DND-41 (cell line): ENCODE measurements at regions not wholly inside any gene's neighbourhood (a gene's known extent, or its start where the extent isn't known, plus 50 kb on each side); places are given as distances from the start of the nearest gene placed in this dataset.

ENCODE experiments used
- ATAC-seq: fragments of 200-7000 bp; cut with Tn5 transposase; 3 replicates; pipeline ENCODE4 v1.9.1; 2021; ENCODE audit warnings: low read depth; ENCODE audit not compliant: insufficient read depth
- DNase-seq: peaks from one replicate; pipeline ENCODE4 v3.0.0-alpha.2; 2020
- H2AFZ ChIP-seq: 2 replicates; pipeline ENCODE4 v1.6.0; 2012; ENCODE audit warnings: low read depth, low read length
- H3K27ac ChIP-seq: 2 replicates; pipeline ENCODE4 v1.5.1; 2012; ENCODE audit warnings: low read length, inconsistent platforms
- H3K27me3 ChIP-seq: fragments of 200-600 bp; sonication (generic); 2 replicates; pipeline ENCODE4 v1.6.0; 2012; ENCODE audit warnings: low read length, mild to moderate bottlenecking, inconsistent platforms; ENCODE audit not compliant: insufficient read depth, poor library complexity
- H3K36me3 ChIP-seq: 2 replicates; pipeline ENCODE4 v1.5.1; 2012; ENCODE audit warnings: low read length, inconsistent platforms; ENCODE audit not compliant: insufficient read depth
- H3K4me1 ChIP-seq: 2 replicates; pipeline ENCODE4 v1.5.1; 2012; ENCODE audit warnings: mild to moderate bottlenecking, low read length; ENCODE audit not compliant: insufficient read depth
- H3K4me2 ChIP-seq: 2 replicates; pipeline ENCODE4 v1.6.0; 2012; ENCODE audit warnings: mild to moderate bottlenecking, moderate library complexity, low read length, inconsistent platforms; ENCODE audit not compliant: insufficient read depth
- H3K4me3 ChIP-seq, 2 experiments: fragments of 200-600 bp in 1 of 2; shearing (Covaris generic) in 1 of 2; 2 replicates each; pipeline ENCODE4 v1.5.1; 2012 to 2016; ENCODE audit warnings: inconsistent platforms in 2 of 2, low read length in 2 of 2, mild to moderate bottlenecking in 2 of 2, low read depth in 1 of 2, moderate library complexity in 1 of 2
- H3K79me2 ChIP-seq: 2 replicates; pipeline ENCODE4 v1.6.0; 2012; ENCODE audit warnings: low read length, inconsistent platforms; ENCODE audit not compliant: insufficient read depth
- H3K9ac ChIP-seq: 2 replicates; pipeline ENCODE4 v1.6.0; 2012; ENCODE audit warnings: low read depth, mild to moderate bottlenecking, inconsistent platforms, low read length, moderate library complexity
- H3K9me3 ChIP-seq: 2 replicates; pipeline ENCODE4 v1.5.1; 2012; ENCODE audit warnings: low read length, moderate library complexity, mild to moderate bottlenecking, inconsistent platforms; ENCODE audit not compliant: insufficient read depth, severe bottlenecking
- H4K20me1 ChIP-seq: 2 replicates; pipeline ENCODE4 v1.6.0; 2012; ENCODE audit warnings: low read length; ENCODE audit not compliant: insufficient read depth
- CTCF ChIP-seq: IDR thresholded peaks from 2 replicates; pipeline ENCODE4 v1.5.1; 2012; ENCODE audit warnings: borderline replicate concordance, low read length, moderate library complexity, mild to moderate bottlenecking; ENCODE audit not compliant: poor library complexity, severe bottlenecking; ENCODE audit errors: extremely low read depth
- EZH2 ChIP-seq: IDR thresholded peaks from 3 replicates; pipeline ENCODE4 v1.6.1; 2012; ENCODE audit warnings: borderline replicate concordance, low read depth, mild to moderate bottlenecking, moderate library complexity, low read length, inconsistent platforms; ENCODE audit not compliant: severe bottlenecking

- H3K4me3 ChIP-seq = no peak overlapping the region
- H3K4me1 ChIP-seq = no peaks in the 10 kb centered on the region
- ATAC-seq (no peak), DNase-seq (no peak)
- no peak overlapping the region for H3K9ac ChIP-seq
- H3K36me3 ChIP-seq = no peaks in the 10 kb centered on the region
- H2AFZ ChIP-seq = no peak overlapping the region
- no peaks in the 10 kb centered on the region for H3K9me3 ChIP-seq
- TF ChIP-seq CTCF = no peak
- TF ChIP-seq EZH2 = no peak
- H3K79me2 ChIP-seq = no peaks in the 10 kb centered on the region
- no peak overlapping the region for H3K27ac ChIP-seq
- H4K20me1 ChIP-seq = no peaks in the 10 kb centered on the region
- no peaks in the 10 kb centered on the region for H3K27me3 ChIP-seq
- H3K4me2 ChIP-seq = no peak overlapping the region
Observed at GRCh38 chr6:139871165-139871710, 496.8 kb upstream of the CITED2 start.

GRCh38 chr6:139868576-139868975 is 494.1 kb upstream of the CITED2 start:
- no peak for ATAC-seq
- TF ChIP-seq CTCF = no peak
- Histone ChIP-seq H3K4me2 (no peak overlapping the region), H4K20me1 (no peaks in the 10 kb centered on the region), H3K79me2 (no peaks in the 10 kb centered on the region), H3K9ac (no peak overlapping the region), H3K27ac (no peak overlapping the region), H3K9me3 (no peaks in the 10 kb centered on the region), H2AFZ (no peak overlapping the region), H3K36me3 (no peaks in the 10 kb centered on the region), H3K4me1 (no peaks in the 10 kb centered on the region), H3K4me3 (no peak overlapping the region), H3K27me3 (no peaks in the 10 kb centered on the region)
- no peak for DNase-seq

- Histone ChIP-seq H4K20me1 (no peaks in the 10 kb centered on the region), H3K4me2 (no peak overlapping the region), H3K9ac (no peak overlapping the region), H3K79me2 (no peaks in the 10 kb centered on the region), H3K4me1 (no peaks in the 10 kb centered on the region), H3K4me3 (no peak overlapping the region), H2AFZ (no peak overlapping the region), H3K9me3 (no peaks in the 10 kb centered on the region), H3K27ac (no peak overlapping the region), H3K27me3 (no peaks in the 10 kb centered on the region), H3K36me3 (no peaks in the 10 kb centered on the region)
- DNase-seq (no peak), ATAC-seq (no peak)
- TF ChIP-seq CTCF (no peak), EZH2 (no peak)
Observed at GRCh38 chr6:139863964-139864363, 489.5 kb upstream of the CITED2 start.

GRCh38 chr6:139863346-139863745 is 488.9 kb upstream of the CITED2 start:
- H3K36me3 ChIP-seq = no peaks in the 10 kb centered on the region
- no peaks in the 10 kb centered on the region for H3K27me3 ChIP-seq
- H3K79me2 ChIP-seq = no peaks in the 10 kb centered on the region
- H3K4me2 ChIP-seq = no peak overlapping the region
- ATAC-seq (no peak), DNase-seq (no peak)
- no peak overlapping the region for H3K4me3 ChIP-seq
- no peaks in the 10 kb centered on the region for H3K4me1 ChIP-seq
- no peaks in the 10 kb centered on the region for H4K20me1 ChIP-seq
- no peak overlapping the region for H3K27ac ChIP-seq
- TF ChIP-seq EZH2 (no peak), CTCF (no peak)
- H3K9me3 ChIP-seq = no peaks in the 10 kb centered on the region
- no peak overlapping the region for H2AFZ ChIP-seq
- no peak overlapping the region for H3K9ac ChIP-seq
